Left lung (tissue), 4 donors: ENCODE measurements at regions not wholly inside any gene's neighbourhood (a gene's known extent, or its start where the extent isn't known, plus 50 kb on each side); places are given as distances from the start of the nearest gene placed in this dataset.

Experiments
- ATAC-seq: fragments of 200-7000 bp; cut with Tn5 transposase; one replicate; pipeline ENCODE4 v1.9.1; 2020; ENCODE audit warnings: moderate library complexity
- DNase-seq, 4 donors: peaks; one replicate each; pipeline ENCODE4 v3.0.0-alpha.2; 2013 to 2020
- H3K27ac ChIP-seq, 2 donors: fragments of 200-600 bp; sonication (generic) in 1 of 2; one replicate each; pipeline versions ENCODE4 v1.5.0 to v1.8.0; 2020 to 2021
- H3K27me3 ChIP-seq, 2 donors: fragments of 200-600 bp; sonication (generic) in 1 of 2; one replicate each; pipeline versions ENCODE4 v1.5.0 to v1.8.0; 2020 to 2021
- H3K36me3 ChIP-seq, 2 donors: fragments of 200-600 bp; sonication (generic) in 1 of 2; one replicate each; pipeline versions ENCODE4 v1.5.0 to v1.8.0; 2020 to 2021
- H3K4me1 ChIP-seq, 2 donors: fragments of 200-600 bp; one replicate each; pipeline ENCODE4 v1.8.0; 2021
- H3K4me3 ChIP-seq, 2 donors: fragments of 200-600 bp; sonication (generic) in 1 of 2; one replicate each; pipeline versions ENCODE4 v1.5.0 to v1.8.0; 2020 to 2021; ENCODE audit warnings: mild to moderate bottlenecking in 1 of 2
- H3K9me3 ChIP-seq, 2 donors: fragments of 200-600 bp; sonication (generic) in 1 of 2; one replicate each; pipeline versions ENCODE4 v1.5.0 to v1.8.0; 2020 to 2021
- intact Hi-C, 2 donors: fragments of 100-400 bp; cut with DNase I; formaldehyde crosslinking; loops; one replicate each; pipeline versions ENCODE4 v1.11.2 to v1.14.2; 2022
- TF ChIP-seq, protein P1 (sequence below), 2 donors: fragments of 200-600 bp; sonication (generic) in 1 of 2; IDR thresholded peaks; one replicate each; pipeline versions ENCODE4 v1.5.0 to v1.8.0; 2021; ENCODE audit warnings: antibody characterized with exemption in 2 of 2
- donor health status: DM: no; HTN: yes; CAD: no.
- donor health status: DM: no; HTN: no; CAD: no.

DNA sequence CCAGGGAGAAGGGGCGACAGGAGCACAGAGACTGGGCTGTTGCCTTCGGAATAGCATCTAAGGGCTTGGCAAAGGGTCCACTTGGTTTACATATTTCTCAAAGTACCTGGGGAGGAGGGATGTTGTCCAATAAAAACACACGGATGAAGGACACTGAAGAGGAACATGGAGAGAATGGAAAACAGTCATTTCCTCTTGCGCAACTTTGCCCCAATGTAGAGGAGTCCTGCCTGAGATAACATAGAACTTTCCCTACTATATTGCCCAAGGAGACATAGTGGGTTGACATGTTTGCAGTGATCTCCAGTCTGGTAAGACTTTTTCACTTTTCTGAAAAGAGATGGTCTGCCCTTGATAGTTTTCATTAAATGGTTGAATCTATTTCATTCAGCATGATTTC is 468.8 kb upstream of the SUCLG2 start:
- ATAC-seq = no peak
- TF ChIP-seq, protein P1, sequence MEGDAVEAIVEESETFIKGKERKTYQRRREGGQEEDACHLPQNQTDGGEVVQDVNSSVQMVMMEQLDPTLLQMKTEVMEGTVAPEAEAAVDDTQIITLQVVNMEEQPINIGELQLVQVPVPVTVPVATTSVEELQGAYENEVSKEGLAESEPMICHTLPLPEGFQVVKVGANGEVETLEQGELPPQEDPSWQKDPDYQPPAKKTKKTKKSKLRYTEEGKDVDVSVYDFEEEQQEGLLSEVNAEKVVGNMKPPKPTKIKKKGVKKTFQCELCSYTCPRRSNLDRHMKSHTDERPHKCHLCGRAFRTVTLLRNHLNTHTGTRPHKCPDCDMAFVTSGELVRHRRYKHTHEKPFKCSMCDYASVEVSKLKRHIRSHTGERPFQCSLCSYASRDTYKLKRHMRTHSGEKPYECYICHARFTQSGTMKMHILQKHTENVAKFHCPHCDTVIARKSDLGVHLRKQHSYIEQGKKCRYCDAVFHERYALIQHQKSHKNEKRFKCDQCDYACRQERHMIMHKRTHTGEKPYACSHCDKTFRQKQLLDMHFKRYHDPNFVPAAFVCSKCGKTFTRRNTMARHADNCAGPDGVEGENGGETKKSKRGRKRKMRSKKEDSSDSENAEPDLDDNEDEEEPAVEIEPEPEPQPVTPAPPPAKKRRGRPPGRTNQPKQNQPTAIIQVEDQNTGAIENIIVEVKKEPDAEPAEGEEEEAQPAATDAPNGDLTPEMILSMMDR (IDR thresholded peaks at IDR 0.05) = no peak
- no peaks in the 10 kb centered on the region for H3K4me1 ChIP-seq

DNA sequence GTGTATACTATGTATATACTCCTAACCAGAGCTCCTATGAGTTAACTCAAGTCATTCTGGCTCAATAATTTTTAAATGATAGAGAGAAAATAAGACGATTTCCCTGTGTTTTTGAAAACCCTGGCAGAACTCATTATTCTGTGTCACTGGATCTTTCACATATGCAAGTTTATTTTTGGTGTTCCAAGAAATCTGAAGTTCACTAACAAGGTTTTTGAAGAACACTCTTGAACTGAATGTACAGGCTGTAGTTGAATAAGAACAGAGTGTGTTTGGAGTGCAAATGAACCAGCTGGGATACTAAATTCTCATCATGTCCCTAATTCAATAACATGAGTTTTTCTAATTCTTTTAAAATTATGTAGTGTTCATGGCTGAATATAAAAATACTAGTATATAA is 466.9 kb upstream of the SUCLG2 start:
- H3K36me3 ChIP-seq = no peaks in the 10 kb centered on the region
- no peaks in the 10 kb centered on the region for H3K9me3 ChIP-seq
- no peak overlapping the region for H3K27ac ChIP-seq
- H3K27me3 ChIP-seq = no peaks in the 10 kb centered on the region
- DNase-seq (no peak), ATAC-seq (no peak)
- H3K4me3 ChIP-seq = no peak overlapping the region
- H3K4me1 ChIP-seq = no peaks in the 10 kb centered on the region
- intact Hi-C loops = no loop called here
- TF ChIP-seq, protein P1 (IDR thresholded peaks at IDR 0.05) = no peak

More for the DNA sequence above, 468.8 kb upstream of the SUCLG2 start:
- Histone ChIP-seq H3K27ac (no peak overlapping the region), H3K27me3 (no peaks in the 10 kb centered on the region), H3K9me3 (no peaks in the 10 kb centered on the region), H3K4me3 (no peak overlapping the region), H3K36me3 (no peaks in the 10 kb centered on the region)
- DNase-seq = no peak
- intact Hi-C loops = no loop called here

DNA sequence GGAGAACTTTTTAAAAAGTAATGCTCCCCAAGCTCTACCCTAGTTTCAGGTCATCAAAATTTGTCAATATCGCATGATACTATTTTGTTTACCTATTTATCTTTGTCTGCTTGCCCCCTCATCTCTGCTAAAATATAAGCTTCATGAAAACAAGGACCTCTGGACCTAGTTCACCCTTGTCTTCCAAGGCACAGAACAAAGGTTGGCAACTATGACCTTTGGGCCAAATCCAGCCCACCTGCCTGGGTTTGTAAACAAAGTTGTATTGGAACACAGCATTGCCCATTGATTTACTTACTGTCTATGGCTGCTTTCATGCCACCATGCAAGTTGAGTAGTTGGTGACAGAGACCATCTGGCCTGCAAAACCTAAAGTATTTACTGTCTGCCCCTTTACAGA is 462.2 kb upstream of the SUCLG2 start:
- H3K27me3 ChIP-seq = no peaks in the 10 kb centered on the region
- intact Hi-C loops = no loop called here
- H3K36me3 ChIP-seq = no peaks in the 10 kb centered on the region
- TF ChIP-seq, protein P1 (IDR thresholded peaks at IDR 0.05) = no peak
- no peak overlapping the region for H3K4me3 ChIP-seq
- H3K9me3 ChIP-seq = no peaks in the 10 kb centered on the region
- ATAC-seq = no peak
- no peak for DNase-seq
- H3K4me1 ChIP-seq = no peaks in the 10 kb centered on the region
- H3K27ac ChIP-seq = no peak overlapping the region

DNA sequence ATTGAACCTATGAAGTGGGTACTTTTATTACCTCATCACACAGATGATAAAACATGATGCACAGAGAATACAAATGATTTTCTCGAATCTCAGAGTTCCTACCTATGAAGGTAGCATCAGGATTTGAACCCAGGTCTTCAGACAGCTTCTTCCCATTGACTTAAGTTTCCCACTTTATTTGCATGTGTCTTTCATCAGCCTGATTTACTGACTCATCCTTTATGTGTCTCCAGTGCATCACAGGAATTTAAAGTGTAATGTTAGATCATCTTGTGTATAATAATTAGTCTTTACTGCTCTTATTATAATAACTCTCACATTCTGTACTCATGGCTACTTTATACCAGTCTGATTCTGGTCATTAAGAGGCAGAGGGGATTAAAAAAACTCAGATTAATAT is 449.4 kb upstream of the SUCLG2 start:
- H3K9me3 ChIP-seq = peaks cover 0 to 2% of the 10 kb centered on the region in 2 donors
- TF ChIP-seq, protein P1 (IDR thresholded peaks at IDR 0.05) = no peak

DNA sequence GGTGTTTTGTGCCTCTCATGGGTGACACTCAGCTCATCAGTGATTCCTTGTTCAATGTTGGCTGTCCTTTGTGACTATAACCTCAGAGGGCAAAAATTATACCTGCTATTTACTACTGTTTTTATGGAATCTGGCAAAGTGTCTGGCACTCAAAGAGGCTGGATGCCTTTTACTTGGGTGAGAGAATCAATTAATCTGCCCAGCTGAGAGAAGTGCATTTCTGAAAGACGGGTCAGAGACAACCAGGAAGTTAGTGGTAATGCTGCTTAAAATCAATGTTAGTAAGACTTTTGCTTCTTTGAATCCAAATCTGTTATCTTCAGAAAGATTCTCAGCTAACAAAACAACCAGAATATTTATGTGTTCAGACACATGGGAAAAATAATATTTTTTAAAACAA is 436.2 kb upstream of the SUCLG2 start:
- intact Hi-C loops = no loop called here
- H3K27ac ChIP-seq = no peak overlapping the region
- ATAC-seq (no peak), DNase-seq (no peak)
- H3K36me3 ChIP-seq = no peaks in the 10 kb centered on the region
- H3K27me3 ChIP-seq = no peaks in the 10 kb centered on the region
- no peaks in the 10 kb centered on the region for H3K4me1 ChIP-seq
- TF ChIP-seq, protein P1 (IDR thresholded peaks at IDR 0.05) = no peak
- H3K4me3 ChIP-seq = no peak overlapping the region
- no peaks in the 10 kb centered on the region for H3K9me3 ChIP-seq

More for the DNA sequence above, 449.4 kb upstream of the SUCLG2 start:
- H3K27ac ChIP-seq = no peak overlapping the region
- H3K4me1 ChIP-seq = no peaks in the 10 kb centered on the region
- H3K36me3 ChIP-seq = no peaks in the 10 kb centered on the region
- DNase-seq (no peak), ATAC-seq (no peak)
- intact Hi-C loops = no loop called here
- H3K4me3 ChIP-seq = no peak overlapping the region
- no peaks in the 10 kb centered on the region for H3K27me3 ChIP-seq
